Panc1 (cell line): ENCODE measurements at regions not wholly inside any gene's neighbourhood (a gene's known extent, or its start where the extent isn't known, plus 50 kb on each side); places are given as distances from the start of the nearest gene placed in this dataset.

Experiments used
- ATAC-seq: fragments of 200-7000 bp; cut with Tn5 transposase; 2 replicates; pipeline ENCODE4 v1.9.1; 2020; ENCODE audit warnings: mild to moderate bottlenecking, moderate library complexity
- BruUV-seq: library from RNA; stranded (reverse); fragments of 400-500 nt; replicated peaks from 2 replicates; lab custom pipeline; 2021; lab: Mats Ljungman, UMichigan
- CTCF ChIA-PET: fragments of 300-600 bp; sonication (Branson Sonifier 250); formaldehyde crosslinking; loops from one replicate; lab custom pipeline; 2022; ENCODE audit warnings: antibody characterized with exemption; lab: Charles Lee
- POLR2A ChIA-PET: fragments of 300-600 bp; sonication (Branson Sonifier 250); formaldehyde crosslinking; loops from one replicate; lab custom pipeline; 2022; ENCODE audit warnings: antibody characterized with exemption; lab: Charles Lee
- DNase-seq: peaks from one replicate; pipeline ENCODE4 v3.0.0-alpha.2; 2010; ENCODE audit warnings: low read depth, low spot score
- H3K27ac ChIP-seq: 2 replicates; pipeline ENCODE4 v1.5.1; 2011; ENCODE audit warnings: mild to moderate bottlenecking, low read length, inconsistent platforms
- H3K27me3 ChIP-seq: fragments of 200-500 bp; sonication (Bioruptor generic); 2 replicates; pipeline ENCODE4 v1.6.0; 2014; ENCODE audit warnings: low read length, inconsistent platforms; ENCODE audit not compliant: control insufficient read depth, insufficient read depth
- H3K36me3 ChIP-seq: fragments of 200-500 bp; sonication (Bioruptor generic); 2 replicates; pipeline ENCODE4 v1.5.1; 2014; ENCODE audit warnings: inconsistent platforms, mild to moderate bottlenecking, low read length, moderate library complexity; ENCODE audit not compliant: control insufficient read depth, insufficient read depth
- H3K4me1 ChIP-seq: 2 replicates; pipeline ENCODE4 v1.5.1; 2011; ENCODE audit warnings: inconsistent platforms, mild to moderate bottlenecking, low read length, moderate library complexity; ENCODE audit not compliant: control insufficient read depth, insufficient read depth
- H3K4me3 ChIP-seq, 2 experiments: 2 replicates each; pipeline ENCODE4 v1.5.1; 2011 to 2012; ENCODE audit warnings: low read depth in 2 of 2, low read length in 2 of 2, mild to moderate bottlenecking in 2 of 2, inconsistent platforms in 1 of 2, moderate library complexity in 1 of 2
- H3K9me3 ChIP-seq: fragments of 200-500 bp; sonication (Bioruptor generic); 2 replicates; pipeline ENCODE4 v1.5.1; 2014; ENCODE audit warnings: low read depth, mild to moderate bottlenecking, inconsistent platforms, low read length, moderate library complexity; ENCODE audit not compliant: control insufficient read depth, insufficient read depth
- POLR2AphosphoS5 ChIP-seq: IDR thresholded peaks from 2 replicates; pipeline ENCODE4 v1.6.1; 2012; ENCODE audit warnings: mild to moderate bottlenecking, low read depth, low read length, moderate library complexity
- SIN3A ChIP-seq: IDR thresholded peaks from 2 replicates; pipeline ENCODE4 v1.6.1; 2012; ENCODE audit warnings: low read depth, mild to moderate bottlenecking, low read length, moderate library complexity, borderline replicate concordance; ENCODE audit not compliant: insufficient read depth
- TCF7L2 ChIP-seq: IDR thresholded peaks from 2 replicates; pipeline ENCODE4 v1.6.1; 2011; ENCODE audit warnings: mild to moderate bottlenecking, low read depth, low read length, inconsistent platforms
- in situ Hi-C: cut with HindIII; loops from 2 replicates; pipeline ENCODE4 v1.10.0; 2016; ENCODE audit warnings: low sequenced_read_pairs, low pct_unique_long_range_greater_than_20kb
- intact Hi-C: fragments of 100-400 bp; cut with micrococcal nuclease; formaldehyde crosslinking; loops from one replicate; pipeline ENCODE4 v1.10.0; 2022; ENCODE audit not compliant: unreplicated experiment
- TF ChIP-seq, protein P1 (sequence below): fragments of 450-650 bp; IDR thresholded peaks from 2 replicates; pipeline ENCODE4 v1.5.1; 2017; ENCODE audit warnings: mild to moderate bottlenecking
- TF ChIP-seq, protein P2 (sequence below), 2 experiments: IDR thresholded peaks; 2 replicates each; pipeline ENCODE4 v1.6.1; 2011 to 2012; ENCODE audit warnings: low read depth in 2 of 2, control low read depth in 1 of 2, low read length in 1 of 2, mild to moderate bottlenecking in 1 of 2, moderate library complexity in 1 of 2; ENCODE audit not compliant: insufficient read depth in 1 of 2

DNA sequence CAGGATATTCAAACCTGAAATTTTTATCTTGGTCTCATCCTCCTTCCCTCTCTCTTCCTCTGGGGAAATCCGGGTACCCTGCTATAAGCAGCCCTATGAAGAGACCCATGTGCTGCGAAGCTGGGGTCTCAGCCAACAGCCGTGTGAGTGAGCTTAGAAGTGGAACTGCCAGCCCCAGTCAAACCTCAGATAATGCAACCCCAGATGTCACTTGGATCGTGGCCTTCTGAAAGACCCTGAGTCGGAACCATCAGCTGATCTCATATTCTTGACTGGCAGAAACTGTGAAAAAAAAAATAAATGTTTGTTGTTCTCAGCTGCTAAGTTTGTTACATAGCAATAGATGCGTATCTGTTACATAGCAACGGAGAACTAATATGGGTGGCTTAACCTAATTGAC is 198.1 kb upstream of the NPY2R start:
- DNase-seq (no peak), ATAC-seq (no peak)
- TF ChIP-seq, protein P1, sequence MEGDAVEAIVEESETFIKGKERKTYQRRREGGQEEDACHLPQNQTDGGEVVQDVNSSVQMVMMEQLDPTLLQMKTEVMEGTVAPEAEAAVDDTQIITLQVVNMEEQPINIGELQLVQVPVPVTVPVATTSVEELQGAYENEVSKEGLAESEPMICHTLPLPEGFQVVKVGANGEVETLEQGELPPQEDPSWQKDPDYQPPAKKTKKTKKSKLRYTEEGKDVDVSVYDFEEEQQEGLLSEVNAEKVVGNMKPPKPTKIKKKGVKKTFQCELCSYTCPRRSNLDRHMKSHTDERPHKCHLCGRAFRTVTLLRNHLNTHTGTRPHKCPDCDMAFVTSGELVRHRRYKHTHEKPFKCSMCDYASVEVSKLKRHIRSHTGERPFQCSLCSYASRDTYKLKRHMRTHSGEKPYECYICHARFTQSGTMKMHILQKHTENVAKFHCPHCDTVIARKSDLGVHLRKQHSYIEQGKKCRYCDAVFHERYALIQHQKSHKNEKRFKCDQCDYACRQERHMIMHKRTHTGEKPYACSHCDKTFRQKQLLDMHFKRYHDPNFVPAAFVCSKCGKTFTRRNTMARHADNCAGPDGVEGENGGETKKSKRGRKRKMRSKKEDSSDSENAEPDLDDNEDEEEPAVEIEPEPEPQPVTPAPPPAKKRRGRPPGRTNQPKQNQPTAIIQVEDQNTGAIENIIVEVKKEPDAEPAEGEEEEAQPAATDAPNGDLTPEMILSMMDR: no peak
- no peak for TF ChIP-seq SIN3A
- CTCF ChIA-PET: no interaction called here
- in situ Hi-C loops: no loop called here
- BruUV-seq: no TSS peak
- intact Hi-C loops: no loop called here
- no peaks in the 10 kb centered on the region for H3K27me3 ChIP-seq
- no peaks in the 10 kb centered on the region for H3K36me3 ChIP-seq
- POLR2A ChIA-PET: no interaction called here
- H3K4me1 ChIP-seq: no peaks in the 10 kb centered on the region
- H3K27ac ChIP-seq: no peak overlapping the region
- H3K4me3 ChIP-seq: no peak overlapping the region
- H3K9me3 ChIP-seq: no peaks in the 10 kb centered on the region

DNA sequence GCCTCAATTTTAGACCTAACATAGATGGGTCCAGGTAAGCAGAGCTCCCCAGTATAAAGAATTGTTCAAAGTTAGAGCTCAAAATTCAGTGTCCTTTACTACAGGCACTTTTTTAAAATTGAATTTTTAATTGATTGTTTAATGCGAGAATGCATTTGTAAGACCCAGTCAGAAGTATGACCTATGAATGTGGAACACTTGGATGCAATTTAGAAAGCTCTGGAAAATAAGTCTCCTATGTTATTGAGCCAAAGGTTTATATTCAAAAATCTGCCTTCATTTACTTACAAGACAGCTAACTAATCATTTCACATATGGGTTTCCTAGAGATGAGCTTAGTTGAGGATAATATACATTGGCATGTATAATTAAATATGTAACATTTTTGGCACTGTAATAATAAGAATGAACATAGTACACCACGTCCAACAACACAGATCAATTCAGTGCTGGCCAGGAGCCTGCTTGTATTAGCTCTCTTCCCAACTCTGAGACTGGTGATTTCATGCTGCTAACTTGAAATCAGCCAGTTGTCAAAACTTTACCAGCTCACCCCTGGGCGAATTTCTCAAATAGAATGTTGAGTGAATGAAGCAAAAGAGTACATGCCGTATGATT is 197.2 kb upstream of the NPY2R start:
- H3K27me3 ChIP-seq: no peaks in the 10 kb centered on the region
- ATAC-seq (no peak), DNase-seq (no peak)
- no peaks in the 10 kb centered on the region for H3K36me3 ChIP-seq
- in situ Hi-C loops (no loop called here), intact Hi-C loops (no loop called here)
- H3K9me3 ChIP-seq: no peaks in the 10 kb centered on the region
- no peak overlapping the region for H3K27ac ChIP-seq
- ChIA-PET CTCF (no interaction called here), POLR2A (no interaction called here)
- no peak overlapping the region for H3K4me3 ChIP-seq
- no peaks in the 10 kb centered on the region for H3K4me1 ChIP-seq
- TF ChIP-seq SIN3A (no peak), TCF7L2 (no peak), POLR2AphosphoS5 (no peak)
- TF ChIP-seq, protein P2, sequence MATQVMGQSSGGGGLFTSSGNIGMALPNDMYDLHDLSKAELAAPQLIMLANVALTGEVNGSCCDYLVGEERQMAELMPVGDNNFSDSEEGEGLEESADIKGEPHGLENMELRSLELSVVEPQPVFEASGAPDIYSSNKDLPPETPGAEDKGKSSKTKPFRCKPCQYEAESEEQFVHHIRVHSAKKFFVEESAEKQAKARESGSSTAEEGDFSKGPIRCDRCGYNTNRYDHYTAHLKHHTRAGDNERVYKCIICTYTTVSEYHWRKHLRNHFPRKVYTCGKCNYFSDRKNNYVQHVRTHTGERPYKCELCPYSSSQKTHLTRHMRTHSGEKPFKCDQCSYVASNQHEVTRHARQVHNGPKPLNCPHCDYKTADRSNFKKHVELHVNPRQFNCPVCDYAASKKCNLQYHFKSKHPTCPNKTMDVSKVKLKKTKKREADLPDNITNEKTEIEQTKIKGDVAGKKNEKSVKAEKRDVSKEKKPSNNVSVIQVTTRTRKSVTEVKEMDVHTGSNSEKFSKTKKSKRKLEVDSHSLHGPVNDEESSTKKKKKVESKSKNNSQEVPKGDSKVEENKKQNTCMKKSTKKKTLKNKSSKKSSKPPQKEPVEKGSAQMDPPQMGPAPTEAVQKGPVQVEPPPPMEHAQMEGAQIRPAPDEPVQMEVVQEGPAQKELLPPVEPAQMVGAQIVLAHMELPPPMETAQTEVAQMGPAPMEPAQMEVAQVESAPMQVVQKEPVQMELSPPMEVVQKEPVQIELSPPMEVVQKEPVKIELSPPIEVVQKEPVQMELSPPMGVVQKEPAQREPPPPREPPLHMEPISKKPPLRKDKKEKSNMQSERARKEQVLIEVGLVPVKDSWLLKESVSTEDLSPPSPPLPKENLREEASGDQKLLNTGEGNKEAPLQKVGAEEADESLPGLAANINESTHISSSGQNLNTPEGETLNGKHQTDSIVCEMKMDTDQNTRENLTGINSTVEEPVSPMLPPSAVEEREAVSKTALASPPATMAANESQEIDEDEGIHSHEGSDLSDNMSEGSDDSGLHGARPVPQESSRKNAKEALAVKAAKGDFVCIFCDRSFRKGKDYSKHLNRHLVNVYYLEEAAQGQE (IDR thresholded peaks at IDR 0.05; ENCODE audit: insufficient read depth in 1 of 2, low read depth in 2 of 2, low read length in 1 of 2): no peak
- TF ChIP-seq, protein P1: no peak
- BruUV-seq: no TSS peak
